ENCODE measurements at regions not wholly inside any gene's neighbourhood (a gene's known extent, or its start where the extent isn't known, plus 50 kb on each side); places are given as distances from the start of the nearest gene placed in this dataset.

DNA sequence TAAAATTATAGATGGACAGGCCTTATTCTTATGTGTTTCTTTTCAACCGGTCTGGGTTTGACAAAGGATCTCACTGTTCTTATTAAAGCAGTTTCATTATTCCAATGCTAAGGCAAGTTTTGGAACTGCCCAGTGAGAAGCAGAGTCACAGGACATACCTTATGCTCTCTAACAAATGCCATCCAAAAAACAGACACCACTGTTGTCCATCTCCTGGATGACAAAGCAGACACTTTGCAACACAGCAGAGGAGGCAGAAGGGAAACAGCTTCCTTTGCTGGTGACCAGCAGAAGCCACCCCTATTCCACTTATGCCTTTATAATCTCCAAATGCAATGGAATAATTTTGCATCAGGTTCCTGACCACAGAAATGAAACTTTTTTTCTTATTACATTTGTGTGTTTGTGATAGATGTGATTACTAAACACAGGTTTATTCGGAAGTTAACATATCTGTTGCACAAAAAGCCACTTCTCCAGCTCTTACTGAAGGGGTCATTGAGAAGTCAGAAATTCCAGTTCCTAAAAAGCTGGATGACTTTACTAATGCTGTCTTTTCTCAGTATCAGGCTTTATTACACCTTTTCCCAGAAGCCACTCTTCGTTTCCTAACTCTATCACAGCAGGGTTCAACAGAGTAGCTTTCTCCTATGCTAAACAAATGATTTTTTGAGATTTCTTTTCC lies 115.6 kb downstream of the BTG1 start:
- BruUV-seq (replicated peaks), result no TSS peak
- no peak overlapping the region for H3K27ac ChIP-seq (ENCODE audit: low read length)
- POLR2A ChIA-PET, result no interaction called here

DNA sequence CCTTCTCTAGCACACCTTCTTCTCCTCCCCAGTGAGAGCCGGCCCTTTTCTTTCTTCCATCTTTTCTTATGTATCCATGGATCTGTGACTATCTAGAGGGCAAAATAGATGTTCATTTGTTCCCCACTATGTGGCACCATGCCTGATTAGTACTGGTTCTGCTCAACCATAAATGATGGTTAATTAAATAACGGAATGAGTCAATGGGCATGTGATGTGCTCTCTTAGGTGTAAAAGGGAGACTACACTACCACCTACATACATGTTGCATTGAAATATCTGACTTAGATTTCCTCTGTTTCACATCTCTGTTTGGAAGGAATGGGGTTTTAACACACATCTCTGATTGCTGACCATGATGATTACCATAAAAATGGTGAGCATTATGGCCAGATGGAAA lies 116.5 kb downstream of the BTG1 start:
- ChIA-PET POLR2A (no interaction called here), CTCF (no interaction called here)
- Histone ChIP-seq H3K27ac (ENCODE audit: low read length) (no peak overlapping the region), H3K9me3 (ENCODE audit: control insufficient read depth, insufficient read depth, low read depth, low read length) (no peaks in the 10 kb centered on the region), H3K4me1 (ENCODE audit: control insufficient read depth, insufficient read depth, low read length) (no peaks in the 10 kb centered on the region), H3K27me3 (ENCODE audit: control insufficient read depth, insufficient read depth, low read length) (no peaks in the 10 kb centered on the region), H3K36me3 (ENCODE audit: control insufficient read depth, insufficient read depth, low read length) (no peaks in the 10 kb centered on the region), H3K4me3 (ENCODE audit: low read depth in 2 of 2, low read length in 2 of 2) (no peak overlapping the region)
- intact Hi-C loops (cut with micrococcal nuclease; ENCODE audit: unreplicated experiment), result no loop called here
- in situ Hi-C loops (cut with HindIII; ENCODE audit: low pct_unique_long_range_greater_than_20kb, low sequenced_read_pairs), result no loop called here
- ATAC-seq (no peak), DNase-seq (ENCODE audit: low read depth, low spot score) (no peak)
- TF ChIP-seq, protein P1, sequence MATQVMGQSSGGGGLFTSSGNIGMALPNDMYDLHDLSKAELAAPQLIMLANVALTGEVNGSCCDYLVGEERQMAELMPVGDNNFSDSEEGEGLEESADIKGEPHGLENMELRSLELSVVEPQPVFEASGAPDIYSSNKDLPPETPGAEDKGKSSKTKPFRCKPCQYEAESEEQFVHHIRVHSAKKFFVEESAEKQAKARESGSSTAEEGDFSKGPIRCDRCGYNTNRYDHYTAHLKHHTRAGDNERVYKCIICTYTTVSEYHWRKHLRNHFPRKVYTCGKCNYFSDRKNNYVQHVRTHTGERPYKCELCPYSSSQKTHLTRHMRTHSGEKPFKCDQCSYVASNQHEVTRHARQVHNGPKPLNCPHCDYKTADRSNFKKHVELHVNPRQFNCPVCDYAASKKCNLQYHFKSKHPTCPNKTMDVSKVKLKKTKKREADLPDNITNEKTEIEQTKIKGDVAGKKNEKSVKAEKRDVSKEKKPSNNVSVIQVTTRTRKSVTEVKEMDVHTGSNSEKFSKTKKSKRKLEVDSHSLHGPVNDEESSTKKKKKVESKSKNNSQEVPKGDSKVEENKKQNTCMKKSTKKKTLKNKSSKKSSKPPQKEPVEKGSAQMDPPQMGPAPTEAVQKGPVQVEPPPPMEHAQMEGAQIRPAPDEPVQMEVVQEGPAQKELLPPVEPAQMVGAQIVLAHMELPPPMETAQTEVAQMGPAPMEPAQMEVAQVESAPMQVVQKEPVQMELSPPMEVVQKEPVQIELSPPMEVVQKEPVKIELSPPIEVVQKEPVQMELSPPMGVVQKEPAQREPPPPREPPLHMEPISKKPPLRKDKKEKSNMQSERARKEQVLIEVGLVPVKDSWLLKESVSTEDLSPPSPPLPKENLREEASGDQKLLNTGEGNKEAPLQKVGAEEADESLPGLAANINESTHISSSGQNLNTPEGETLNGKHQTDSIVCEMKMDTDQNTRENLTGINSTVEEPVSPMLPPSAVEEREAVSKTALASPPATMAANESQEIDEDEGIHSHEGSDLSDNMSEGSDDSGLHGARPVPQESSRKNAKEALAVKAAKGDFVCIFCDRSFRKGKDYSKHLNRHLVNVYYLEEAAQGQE (IDR thresholded peaks at IDR 0.05; ENCODE audit: insufficient read depth in 1 of 2, low read depth in 2 of 2, low read length in 1 of 2), result no peak
- TF ChIP-seq TCF7L2 (IDR thresholded peaks at IDR 0.05; ENCODE audit: low read depth, low read length) (no peak), SIN3A (IDR thresholded peaks at IDR 0.05; ENCODE audit: borderline replicate concordance, insufficient read depth, low read depth, low read length) (no peak), POLR2AphosphoS5 (IDR thresholded peaks at IDR 0.05; ENCODE audit: low read depth, low read length) (no peak)
- TF ChIP-seq, protein P2, sequence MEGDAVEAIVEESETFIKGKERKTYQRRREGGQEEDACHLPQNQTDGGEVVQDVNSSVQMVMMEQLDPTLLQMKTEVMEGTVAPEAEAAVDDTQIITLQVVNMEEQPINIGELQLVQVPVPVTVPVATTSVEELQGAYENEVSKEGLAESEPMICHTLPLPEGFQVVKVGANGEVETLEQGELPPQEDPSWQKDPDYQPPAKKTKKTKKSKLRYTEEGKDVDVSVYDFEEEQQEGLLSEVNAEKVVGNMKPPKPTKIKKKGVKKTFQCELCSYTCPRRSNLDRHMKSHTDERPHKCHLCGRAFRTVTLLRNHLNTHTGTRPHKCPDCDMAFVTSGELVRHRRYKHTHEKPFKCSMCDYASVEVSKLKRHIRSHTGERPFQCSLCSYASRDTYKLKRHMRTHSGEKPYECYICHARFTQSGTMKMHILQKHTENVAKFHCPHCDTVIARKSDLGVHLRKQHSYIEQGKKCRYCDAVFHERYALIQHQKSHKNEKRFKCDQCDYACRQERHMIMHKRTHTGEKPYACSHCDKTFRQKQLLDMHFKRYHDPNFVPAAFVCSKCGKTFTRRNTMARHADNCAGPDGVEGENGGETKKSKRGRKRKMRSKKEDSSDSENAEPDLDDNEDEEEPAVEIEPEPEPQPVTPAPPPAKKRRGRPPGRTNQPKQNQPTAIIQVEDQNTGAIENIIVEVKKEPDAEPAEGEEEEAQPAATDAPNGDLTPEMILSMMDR (IDR thresholded peaks at IDR 0.05), result no peak; the same call in 1 of the 2 replicates
- no TSS peak for BruUV-seq (replicated peaks)

More for the DNA sequence above, 115.6 kb downstream of the BTG1 start:
- no peak for DNase-seq (ENCODE audit: low read depth, low spot score)
- CTCF ChIA-PET, result no interaction called here
- H3K4me1 ChIP-seq (ENCODE audit: control insufficient read depth, insufficient read depth, low read length), result peaks cover 5% of the 10 kb centered on the region; the same call in 1 of the 2 replicates
- H3K27me3 ChIP-seq (ENCODE audit: control insufficient read depth, insufficient read depth, low read length), result no peaks in the 10 kb centered on the region
- TF ChIP-seq, protein P1 (IDR thresholded peaks at IDR 0.05; ENCODE audit: insufficient read depth in 1 of 2, low read depth in 2 of 2, low read length in 1 of 2), result no peak
- TF ChIP-seq, protein P2 (IDR thresholded peaks at IDR 0.05), result no peak
- intact Hi-C loops (cut with micrococcal nuclease; ENCODE audit: unreplicated experiment), result no loop called here
- in situ Hi-C loops (cut with HindIII; ENCODE audit: low pct_unique_long_range_greater_than_20kb, low sequenced_read_pairs), result no loop called here
- no peaks in the 10 kb centered on the region for H3K36me3 ChIP-seq (ENCODE audit: control insufficient read depth, insufficient read depth, low read length)
- H3K4me3 ChIP-seq (ENCODE audit: low read depth in 2 of 2, low read length in 2 of 2), result no peak overlapping the region
- no peak for ATAC-seq
- H3K9me3 ChIP-seq (ENCODE audit: control insufficient read depth, insufficient read depth, low read depth, low read length), result no peaks in the 10 kb centered on the region
